ENCODE measurements at regions not wholly inside any gene's neighbourhood (a gene's known extent, or its start where the extent isn't known, plus 50 kb on each side); places are given as distances from the start of the nearest gene placed in this dataset.

GRCh38 chr14:62409169-62409568 lies 636.1 kb downstream of the KCNH5 start:
- WGBS (ENCODE audit: insufficient coverage, low lambda C conversion rate), result 96% methylated on average over 4 of the region's 4 CpGs

GRCh38 chr14:62409626-62410300 lies 635.5 kb downstream of the KCNH5 start:
- H3K9me3 ChIP-seq (ENCODE audit: control insufficient read depth, low read depth, low read length), result no peaks in the 10 kb centered on the region
- 100% methylated on average over 1 of the region's 2 CpGs for WGBS (ENCODE audit: insufficient coverage, low lambda C conversion rate)
- no peaks in the 10 kb centered on the region for H3K4me1 ChIP-seq (ENCODE audit: control insufficient read depth, insufficient read depth, low read length)
- no peak overlapping the region for H3K27ac ChIP-seq (ENCODE audit: low read length)
- no peak overlapping the region for H3K4me3 ChIP-seq (ENCODE audit: low read length)
- no peaks in the 10 kb centered on the region for H3K36me3 ChIP-seq (ENCODE audit: control insufficient read depth, insufficient read depth, low read length)
- no peak for DNase-seq
- H3K27me3 ChIP-seq (ENCODE audit: control insufficient read depth, insufficient read depth, low read length), result no peaks in the 10 kb centered on the region

More at GRCh38 chr14:62409169-62409568, 636.1 kb downstream of the KCNH5 start:
- no peaks in the 10 kb centered on the region for H3K9me3 ChIP-seq (ENCODE audit: control insufficient read depth, low read depth, low read length)
- no peaks in the 10 kb centered on the region for H3K4me1 ChIP-seq (ENCODE audit: control insufficient read depth, insufficient read depth, low read length)
- H3K27me3 ChIP-seq (ENCODE audit: control insufficient read depth, insufficient read depth, low read length), result no peaks in the 10 kb centered on the region
- no peak for DNase-seq
- H3K27ac ChIP-seq (ENCODE audit: low read length), result no peak overlapping the region
- H3K4me3 ChIP-seq (ENCODE audit: low read length), result no peak overlapping the region
- H3K36me3 ChIP-seq (ENCODE audit: control insufficient read depth, insufficient read depth, low read length), result no peaks in the 10 kb centered on the region

DNA sequence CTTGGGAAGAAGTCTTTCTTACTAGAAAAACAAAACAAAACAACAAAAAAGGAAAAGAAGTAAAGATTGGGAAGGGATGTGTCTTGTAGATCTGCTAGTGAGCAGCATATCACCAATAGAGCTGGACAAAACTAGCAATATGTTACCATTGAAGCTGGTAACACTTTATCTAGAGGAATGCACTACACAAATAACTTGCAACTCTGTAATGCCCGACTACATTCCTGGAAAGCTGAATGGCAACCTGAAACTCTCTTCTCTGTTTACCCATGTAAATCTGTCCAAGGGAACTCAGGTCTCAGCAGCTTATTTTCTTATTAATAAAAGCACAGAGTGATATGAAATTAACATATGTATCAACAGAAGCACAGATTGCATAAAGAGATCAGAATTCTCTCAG lies 624.4 kb downstream of the KCNH5 start:
- no peaks in the 10 kb centered on the region for H3K36me3 ChIP-seq (ENCODE audit: control insufficient read depth, insufficient read depth, low read length)
- no peak for DNase-seq
- WGBS (ENCODE audit: insufficient coverage, low lambda C conversion rate), result 17% methylated on average over 1 of the region's 1 CpG
- H3K4me3 ChIP-seq (ENCODE audit: low read length), result no peak overlapping the region
- H3K9me3 ChIP-seq (ENCODE audit: control insufficient read depth, low read depth, low read length), result no peaks in the 10 kb centered on the region
- H3K27ac ChIP-seq (ENCODE audit: low read length), result no peak overlapping the region
- H3K4me1 ChIP-seq (ENCODE audit: control insufficient read depth, insufficient read depth, low read length), result no peaks in the 10 kb centered on the region
- H3K27me3 ChIP-seq (ENCODE audit: control insufficient read depth, insufficient read depth, low read length), result no peaks in the 10 kb centered on the region

- Histone ChIP-seq H3K4me3 (ENCODE audit: low read length) (no peak overlapping the region), H3K27me3 (ENCODE audit: control insufficient read depth, insufficient read depth, low read length) (no peaks in the 10 kb centered on the region), H3K36me3 (ENCODE audit: control insufficient read depth, insufficient read depth, low read length) (no peaks in the 10 kb centered on the region), H3K9me3 (ENCODE audit: control insufficient read depth, low read depth, low read length) (peaks cover 2% of the 10 kb centered on the region), H3K27ac (ENCODE audit: low read length) (no peak overlapping the region), H3K4me1 (ENCODE audit: control insufficient read depth, insufficient read depth, low read length) (no peaks in the 10 kb centered on the region)
- WGBS (ENCODE audit: insufficient coverage, low lambda C conversion rate), result 100% methylated on average over 1 of the region's 5 CpGs
- DNase-seq, result no peak
Measured at GRCh38 chr14:62428429-62429203, 616.6 kb downstream of the KCNH5 start.

DNA sequence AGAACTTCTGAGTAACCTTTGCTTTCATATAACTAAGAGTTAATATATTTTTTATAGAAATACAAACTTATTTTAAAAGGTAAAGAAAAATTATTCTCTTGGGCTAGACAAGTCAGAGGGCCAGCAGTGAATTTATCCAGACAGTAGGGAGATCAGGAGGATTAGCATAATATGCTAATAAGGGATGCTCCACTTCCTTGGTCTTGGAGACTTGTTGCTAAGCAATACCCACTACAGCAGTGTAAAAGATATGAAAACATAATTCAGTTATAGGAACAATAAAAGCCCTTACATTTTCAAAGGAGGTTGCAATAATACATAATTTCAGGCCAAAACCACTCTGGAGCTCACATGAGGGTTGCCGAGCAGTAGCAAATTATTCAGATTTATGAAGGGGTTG lies 615.6 kb downstream of the KCNH5 start:
- WGBS (ENCODE audit: insufficient coverage, low lambda C conversion rate), result no CpG with 5 or more reads among the region's 1 CpG
- no peak overlapping the region for H3K4me3 ChIP-seq (ENCODE audit: low read length)
- no peak for DNase-seq
- H3K27me3 ChIP-seq (ENCODE audit: control insufficient read depth, insufficient read depth, low read length), result no peaks in the 10 kb centered on the region
- H3K9me3 ChIP-seq (ENCODE audit: control insufficient read depth, low read depth, low read length), result peaks cover 10% of the 10 kb centered on the region
- no peak overlapping the region for H3K27ac ChIP-seq (ENCODE audit: low read length)
- no peaks in the 10 kb centered on the region for H3K36me3 ChIP-seq (ENCODE audit: control insufficient read depth, insufficient read depth, low read length)
- no peaks in the 10 kb centered on the region for H3K4me1 ChIP-seq (ENCODE audit: control insufficient read depth, insufficient read depth, low read length)

GRCh38 chr14:62431496-62431895 lies 613.8 kb downstream of the KCNH5 start:
- H3K9me3 ChIP-seq (ENCODE audit: control insufficient read depth, low read depth, low read length), result peaks cover 13% of the 10 kb centered on the region
- no CpG with 5 or more reads among the region's 2 CpGs for WGBS (ENCODE audit: insufficient coverage, low lambda C conversion rate)
- no peak for DNase-seq

GRCh38 chr14:62432955-62433354 lies 612.3 kb downstream of the KCNH5 start:
- Histone ChIP-seq H3K4me1 (ENCODE audit: control insufficient read depth, insufficient read depth, low read length) (no peaks in the 10 kb centered on the region), H3K9me3 (ENCODE audit: control insufficient read depth, low read depth, low read length) (peaks cover 13% of the 10 kb centered on the region), H3K4me3 (ENCODE audit: low read length) (no peak overlapping the region), H3K36me3 (ENCODE audit: control insufficient read depth, insufficient read depth, low read length) (no peaks in the 10 kb centered on the region), H3K27me3 (ENCODE audit: control insufficient read depth, insufficient read depth, low read length) (no peaks in the 10 kb centered on the region), H3K27ac (ENCODE audit: low read length) (no peak overlapping the region)
- no peak for DNase-seq
- WGBS (ENCODE audit: insufficient coverage, low lambda C conversion rate), result no CpG with 5 or more reads among the region's 2 CpGs

More at GRCh38 chr14:62431496-62431895, 613.8 kb downstream of the KCNH5 start:
- Histone ChIP-seq H3K36me3 (ENCODE audit: control insufficient read depth, insufficient read depth, low read length) (no peaks in the 10 kb centered on the region), H3K27me3 (ENCODE audit: control insufficient read depth, insufficient read depth, low read length) (no peaks in the 10 kb centered on the region), H3K4me1 (ENCODE audit: control insufficient read depth, insufficient read depth, low read length) (no peaks in the 10 kb centered on the region), H3K27ac (ENCODE audit: low read length) (no peak overlapping the region), H3K4me3 (ENCODE audit: low read length) (no peak overlapping the region)

DNA sequence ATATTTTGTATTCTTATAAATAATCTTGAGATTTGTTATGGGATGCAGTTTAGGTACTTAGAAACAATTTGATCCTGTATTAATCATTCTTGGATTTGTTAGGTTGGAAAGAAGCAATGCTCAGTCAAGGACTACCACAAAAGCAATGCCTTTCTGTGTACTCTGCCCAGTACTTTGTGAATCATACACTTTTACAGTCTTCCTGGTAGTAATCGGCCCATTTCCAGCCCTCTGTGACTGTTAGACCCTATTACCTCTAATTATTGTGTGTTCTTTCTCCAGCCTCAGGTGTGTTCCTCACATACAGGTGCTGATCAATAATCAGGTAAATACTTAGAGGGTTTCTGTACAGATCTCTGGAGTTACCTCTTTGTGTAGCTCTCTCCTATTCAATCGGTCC lies 609.0 kb downstream of the KCNH5 start:
- DNase-seq, result peak; percentile 16 to 61
- Histone ChIP-seq H3K4me3 (ENCODE audit: low read length) (no peak overlapping the region), H3K36me3 (ENCODE audit: control insufficient read depth, insufficient read depth, low read length) (no peaks in the 10 kb centered on the region), H3K27ac (ENCODE audit: low read length) (no peak overlapping the region), H3K27me3 (ENCODE audit: control insufficient read depth, insufficient read depth, low read length) (no peaks in the 10 kb centered on the region), H3K4me1 (ENCODE audit: control insufficient read depth, insufficient read depth, low read length) (no peaks in the 10 kb centered on the region), H3K9me3 (ENCODE audit: control insufficient read depth, low read depth, low read length) (peaks cover 23% of the 10 kb centered on the region)
- WGBS (ENCODE audit: insufficient coverage, low lambda C conversion rate), result 0% methylated on average over 1 of the region's 2 CpGs

GRCh38 chr14:62439210-62439609 lies 606.0 kb downstream of the KCNH5 start:
- H3K9me3 ChIP-seq (ENCODE audit: control insufficient read depth, low read depth, low read length), result peaks cover 17% of the 10 kb centered on the region
- no peak overlapping the region for H3K4me3 ChIP-seq (ENCODE audit: low read length)
- WGBS (ENCODE audit: insufficient coverage, low lambda C conversion rate), result 83% methylated on average over 1 of the region's 2 CpGs
- H3K36me3 ChIP-seq (ENCODE audit: control insufficient read depth, insufficient read depth, low read length), result no peaks in the 10 kb centered on the region
- no peak overlapping the region for H3K27ac ChIP-seq (ENCODE audit: low read length)
- no peak for DNase-seq
- no peaks in the 10 kb centered on the region for H3K27me3 ChIP-seq (ENCODE audit: control insufficient read depth, insufficient read depth, low read length)
- no peaks in the 10 kb centered on the region for H3K4me1 ChIP-seq (ENCODE audit: control insufficient read depth, insufficient read depth, low read length)

GRCh38 chr14:62443796-62444195 lies 601.5 kb downstream of the KCNH5 start:
- H3K36me3 ChIP-seq (ENCODE audit: control insufficient read depth, insufficient read depth, low read length), result no peaks in the 10 kb centered on the region
- no peaks in the 10 kb centered on the region for H3K27me3 ChIP-seq (ENCODE audit: control insufficient read depth, insufficient read depth, low read length)
- H3K9me3 ChIP-seq (ENCODE audit: control insufficient read depth, low read depth, low read length), result peaks cover 10% of the 10 kb centered on the region
- no peak overlapping the region for H3K4me3 ChIP-seq (ENCODE audit: low read length)
- no peak for DNase-seq
- H3K4me1 ChIP-seq (ENCODE audit: control insufficient read depth, insufficient read depth, low read length), result no peaks in the 10 kb centered on the region
- H3K27ac ChIP-seq (ENCODE audit: low read length), result no peak overlapping the region
- WGBS (ENCODE audit: insufficient coverage, low lambda C conversion rate), result no CpG with 5 or more reads among the region's 3 CpGs

Data from large intestine (tissue), 3 donors.